ENCODE measurements at regions not wholly inside any gene's neighbourhood (a gene's known extent, or its start where the extent isn't known, plus 50 kb on each side); places are given as distances from the start of the nearest gene placed in this dataset.

DNA sequence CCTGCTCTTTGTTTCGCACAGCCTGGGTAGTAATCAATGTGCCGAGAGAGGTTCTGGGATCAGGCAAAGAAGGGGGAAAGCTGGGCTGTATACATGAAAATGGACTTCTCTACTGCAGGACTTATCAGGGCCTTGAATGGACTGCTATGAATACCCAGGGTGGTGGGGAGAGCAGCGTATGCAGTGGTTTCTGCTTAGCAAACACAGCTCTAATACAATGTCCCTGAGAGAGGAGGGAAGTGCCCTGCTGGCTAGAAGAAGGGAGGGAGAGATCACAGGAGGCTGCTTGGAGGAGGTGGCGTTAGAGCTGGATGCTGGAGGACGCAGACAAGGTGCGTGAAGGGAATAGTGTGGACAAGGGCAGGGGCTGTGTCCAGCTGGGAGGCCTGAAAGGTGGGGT is 116.1 kb downstream of the PTPRS start:
- no peak overlapping the region for H3K27ac ChIP-seq (ENCODE audit: low read depth, low read length)
- H3K9me3 ChIP-seq (ENCODE audit: control insufficient read depth, insufficient read depth, low read length) = no peaks in the 10 kb centered on the region; the same call in 1 of the 2 replicates
- ChIA-PET POLR2A (no interaction called here), CTCF (interaction anchor here (0.5 kb wide), 1 partner anchor 351 kb away, joined by 3 read pairs; no protein-coding TSS in a partner anchor)
- H3K4me3 ChIP-seq (ENCODE audit: low read depth, low read length) = no peak overlapping the region
- H3K27me3 ChIP-seq (ENCODE audit: control insufficient read depth, insufficient read depth, low read length) = no peaks in the 10 kb centered on the region
- no peak for DNase-seq (ENCODE audit: low read depth, low spot score)
- TF ChIP-seq, protein P1, sequence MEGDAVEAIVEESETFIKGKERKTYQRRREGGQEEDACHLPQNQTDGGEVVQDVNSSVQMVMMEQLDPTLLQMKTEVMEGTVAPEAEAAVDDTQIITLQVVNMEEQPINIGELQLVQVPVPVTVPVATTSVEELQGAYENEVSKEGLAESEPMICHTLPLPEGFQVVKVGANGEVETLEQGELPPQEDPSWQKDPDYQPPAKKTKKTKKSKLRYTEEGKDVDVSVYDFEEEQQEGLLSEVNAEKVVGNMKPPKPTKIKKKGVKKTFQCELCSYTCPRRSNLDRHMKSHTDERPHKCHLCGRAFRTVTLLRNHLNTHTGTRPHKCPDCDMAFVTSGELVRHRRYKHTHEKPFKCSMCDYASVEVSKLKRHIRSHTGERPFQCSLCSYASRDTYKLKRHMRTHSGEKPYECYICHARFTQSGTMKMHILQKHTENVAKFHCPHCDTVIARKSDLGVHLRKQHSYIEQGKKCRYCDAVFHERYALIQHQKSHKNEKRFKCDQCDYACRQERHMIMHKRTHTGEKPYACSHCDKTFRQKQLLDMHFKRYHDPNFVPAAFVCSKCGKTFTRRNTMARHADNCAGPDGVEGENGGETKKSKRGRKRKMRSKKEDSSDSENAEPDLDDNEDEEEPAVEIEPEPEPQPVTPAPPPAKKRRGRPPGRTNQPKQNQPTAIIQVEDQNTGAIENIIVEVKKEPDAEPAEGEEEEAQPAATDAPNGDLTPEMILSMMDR (IDR thresholded peaks at IDR 0.05; ENCODE audit: low read depth, low read length) = no peak

DNA sequence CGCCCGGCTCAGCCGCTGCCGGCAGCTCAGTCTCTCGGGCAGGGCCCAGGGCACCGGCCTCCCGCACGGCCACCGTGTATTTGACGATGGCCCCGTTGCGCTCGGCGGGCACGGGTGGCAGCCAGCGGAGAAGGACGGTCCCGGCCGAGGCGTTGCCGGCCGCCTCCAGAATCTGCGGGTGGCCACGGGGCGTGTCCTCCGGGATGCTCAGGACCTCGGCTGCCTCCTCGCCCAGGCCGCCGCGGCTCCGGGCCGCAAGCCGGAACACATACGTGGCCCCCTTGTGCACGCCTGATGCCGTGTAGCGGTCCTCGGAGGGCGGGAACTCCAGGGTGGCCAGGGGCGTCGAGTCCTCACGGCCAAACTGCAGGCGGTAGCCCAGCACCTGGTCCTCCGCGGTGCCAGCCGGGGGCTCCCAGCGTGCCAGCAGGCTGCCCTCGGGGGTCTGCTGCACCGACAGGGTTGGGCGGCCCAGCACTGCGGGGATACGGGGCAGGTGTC is 117.7 kb downstream of the PTPRS start:
- Histone ChIP-seq H3K4me3 (ENCODE audit: low read depth, low read length) (no peak overlapping the region), H3K9me3 (ENCODE audit: control insufficient read depth, insufficient read depth, low read length) (no peaks in the 10 kb centered on the region; the same call in 1 of the 2 replicates), H3K27me3 (ENCODE audit: control insufficient read depth, insufficient read depth, low read length) (no peaks in the 10 kb centered on the region), H3K27ac (ENCODE audit: low read depth, low read length) (no peak overlapping the region)
- ChIA-PET POLR2A (no interaction called here), CTCF (interaction anchor here (1.1 kb wide), 1 partner anchor 10 kb away, joined by 4 read pairs; no protein-coding TSS in a partner anchor)
- DNase-seq (ENCODE audit: low read depth, low spot score) = no peak
- TF ChIP-seq, protein P1 (IDR thresholded peaks at IDR 0.05; ENCODE audit: low read depth, low read length) = no peak

DNA sequence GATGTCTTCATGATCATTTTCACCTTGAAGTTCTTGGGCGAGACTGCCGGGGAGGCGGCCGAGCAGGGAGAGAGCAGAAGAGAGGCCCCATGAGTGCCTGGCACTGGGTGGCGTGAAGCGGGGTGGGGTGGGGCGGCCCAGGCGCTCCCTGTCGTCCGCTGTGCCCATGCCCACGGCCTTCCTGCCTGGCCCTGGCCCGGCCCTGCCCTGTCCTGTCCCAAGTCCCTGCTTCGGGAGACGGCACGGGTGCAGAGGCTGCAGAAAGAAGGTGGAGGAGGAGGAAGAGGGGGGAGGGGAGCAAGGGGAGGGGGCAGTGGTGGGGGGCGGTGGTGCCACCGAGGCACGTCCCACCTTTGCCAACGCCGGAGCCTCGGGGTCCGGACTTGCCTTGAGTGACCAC is 118.4 kb downstream of the PTPRS start:
- CTCF ChIA-PET = no interaction called here
- TF ChIP-seq, protein P1 (IDR thresholded peaks at IDR 0.05; ENCODE audit: low read depth, low read length) = no peak
- Histone ChIP-seq H3K4me3 (ENCODE audit: low read depth, low read length) (no peak overlapping the region), H3K9me3 (ENCODE audit: control insufficient read depth, insufficient read depth, low read length) (no peaks in the 10 kb centered on the region; the same call in 1 of the 2 replicates), H3K27ac (ENCODE audit: low read depth, low read length) (no peak overlapping the region), H3K27me3 (ENCODE audit: control insufficient read depth, insufficient read depth, low read length) (no peaks in the 10 kb centered on the region)
- POLR2A ChIA-PET = no interaction called here
- DNase-seq (ENCODE audit: low read depth, low spot score) = no peak

DNA sequence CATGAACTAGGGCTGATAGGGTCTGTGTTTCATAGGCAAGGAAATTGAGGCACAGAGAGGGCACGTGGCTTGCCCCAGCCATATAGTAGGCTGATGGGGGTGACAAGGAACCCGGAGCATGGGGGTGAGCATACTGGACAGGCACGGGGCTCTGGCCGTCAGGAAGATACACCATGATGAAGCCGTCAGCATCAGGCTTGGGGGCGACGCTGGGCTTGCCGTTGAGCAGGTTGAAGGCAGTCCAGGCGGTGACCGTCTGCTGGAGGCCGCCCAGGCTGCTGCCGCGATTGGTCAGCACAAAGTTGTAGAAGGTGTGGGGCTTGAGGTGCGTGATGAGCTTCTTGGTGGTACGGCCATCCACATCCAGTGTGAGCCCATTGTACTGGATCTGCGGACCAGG is 119.7 kb downstream of the PTPRS start:
- no peaks in the 10 kb centered on the region; the same call in 1 of the 2 replicates for H3K9me3 ChIP-seq (ENCODE audit: control insufficient read depth, insufficient read depth, low read length)
- ChIA-PET POLR2A (no interaction called here), CTCF (no interaction called here)
- H3K27ac ChIP-seq (ENCODE audit: low read depth, low read length) = no peak overlapping the region
- no peaks in the 10 kb centered on the region for H3K27me3 ChIP-seq (ENCODE audit: control insufficient read depth, insufficient read depth, low read length)
- DNase-seq (ENCODE audit: low read depth, low spot score) = no peak
- TF ChIP-seq, protein P1 (IDR thresholded peaks at IDR 0.05; ENCODE audit: low read depth, low read length) = no peak
- no peak overlapping the region for H3K4me3 ChIP-seq (ENCODE audit: low read depth, low read length)

DNA sequence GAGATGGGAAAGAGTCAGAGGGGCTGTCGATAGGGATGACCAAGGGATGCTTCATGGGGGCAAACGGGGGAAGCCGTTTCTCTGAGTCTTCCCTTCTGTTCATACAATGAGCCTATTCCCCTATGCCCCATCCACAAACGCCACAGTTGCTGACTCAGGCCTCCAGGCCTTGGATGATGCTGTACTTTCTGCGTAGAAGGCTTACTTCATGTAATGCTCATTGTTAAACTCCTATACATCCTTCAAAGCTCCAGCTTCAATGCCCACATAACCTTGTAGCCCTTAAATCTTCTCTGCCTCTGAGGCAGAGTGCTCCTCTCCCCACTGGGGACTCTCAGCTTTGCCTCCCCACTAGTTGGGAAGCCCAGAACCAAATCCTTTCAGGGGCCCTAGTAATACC is 120.3 kb downstream of the PTPRS start:
- no peak for DNase-seq (ENCODE audit: low read depth, low spot score)
- Histone ChIP-seq H3K4me3 (ENCODE audit: low read depth, low read length) (no peak overlapping the region), H3K9me3 (ENCODE audit: control insufficient read depth, insufficient read depth, low read length) (no peaks in the 10 kb centered on the region; the same call in 1 of the 2 replicates), H3K27me3 (ENCODE audit: control insufficient read depth, insufficient read depth, low read length) (no peaks in the 10 kb centered on the region), H3K27ac (ENCODE audit: low read depth, low read length) (no peak overlapping the region)
- ChIA-PET CTCF (no interaction called here), POLR2A (no interaction called here)
- TF ChIP-seq, protein P1 (IDR thresholded peaks at IDR 0.05; ENCODE audit: low read depth, low read length) = no peak
